ENCODE measurements at regions not wholly inside any gene's neighbourhood (a gene's known extent, or its start where the extent isn't known, plus 50 kb on each side); places are given as distances from the start of the nearest gene placed in this dataset.

DNA sequence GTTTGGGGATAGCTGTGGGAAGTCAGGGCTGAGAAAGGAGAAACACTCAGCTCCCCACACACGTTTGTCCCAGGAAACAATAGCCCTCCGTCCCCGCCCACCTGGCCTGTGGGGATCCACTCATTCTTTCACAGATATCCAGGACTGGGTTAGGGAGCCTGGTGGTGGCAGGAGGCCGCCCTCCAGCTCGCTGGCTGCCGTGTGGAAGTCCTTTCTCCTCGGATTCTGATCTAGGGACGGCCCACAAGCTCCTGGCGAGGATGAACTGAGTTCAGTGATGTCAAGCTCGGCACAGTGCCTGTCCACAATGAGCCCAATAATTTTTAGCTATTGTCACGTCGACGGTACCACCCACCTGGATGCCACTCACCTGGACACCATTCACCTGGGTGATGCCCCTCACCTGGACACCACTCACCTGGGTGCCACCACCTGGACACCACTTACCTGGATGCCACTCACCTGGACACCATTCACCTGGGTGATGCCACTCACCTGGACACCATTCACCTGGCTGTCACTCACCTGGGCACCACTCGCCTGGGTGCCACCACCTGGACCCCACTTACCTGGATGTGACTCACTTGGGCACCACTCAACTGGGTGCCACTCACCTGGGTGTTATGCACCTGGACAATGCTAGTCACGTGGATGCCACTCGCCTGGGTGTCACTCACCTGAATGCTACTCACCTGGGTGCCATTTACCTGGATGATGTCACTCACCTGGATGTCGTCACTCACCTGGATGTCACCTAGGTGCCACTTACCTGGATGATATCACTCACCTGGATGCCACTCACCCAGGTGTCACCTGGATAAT, 172.5 kb upstream of the FOXF1 start:
- no peak for DNase-seq (ENCODE audit: extremely low spot score)
- ChIA-PET POLR2A (no interaction called here), CTCF (interaction anchor here (0.9 to 1.8 kb wide), 2 partner anchors 181 to 182 kb away, joined by 3 to 4 read pairs; no protein-coding TSS in a partner anchor)
- TF ChIP-seq, protein P1, sequence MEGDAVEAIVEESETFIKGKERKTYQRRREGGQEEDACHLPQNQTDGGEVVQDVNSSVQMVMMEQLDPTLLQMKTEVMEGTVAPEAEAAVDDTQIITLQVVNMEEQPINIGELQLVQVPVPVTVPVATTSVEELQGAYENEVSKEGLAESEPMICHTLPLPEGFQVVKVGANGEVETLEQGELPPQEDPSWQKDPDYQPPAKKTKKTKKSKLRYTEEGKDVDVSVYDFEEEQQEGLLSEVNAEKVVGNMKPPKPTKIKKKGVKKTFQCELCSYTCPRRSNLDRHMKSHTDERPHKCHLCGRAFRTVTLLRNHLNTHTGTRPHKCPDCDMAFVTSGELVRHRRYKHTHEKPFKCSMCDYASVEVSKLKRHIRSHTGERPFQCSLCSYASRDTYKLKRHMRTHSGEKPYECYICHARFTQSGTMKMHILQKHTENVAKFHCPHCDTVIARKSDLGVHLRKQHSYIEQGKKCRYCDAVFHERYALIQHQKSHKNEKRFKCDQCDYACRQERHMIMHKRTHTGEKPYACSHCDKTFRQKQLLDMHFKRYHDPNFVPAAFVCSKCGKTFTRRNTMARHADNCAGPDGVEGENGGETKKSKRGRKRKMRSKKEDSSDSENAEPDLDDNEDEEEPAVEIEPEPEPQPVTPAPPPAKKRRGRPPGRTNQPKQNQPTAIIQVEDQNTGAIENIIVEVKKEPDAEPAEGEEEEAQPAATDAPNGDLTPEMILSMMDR (IDR thresholded peaks at IDR 0.05; ENCODE audit: control extremely low read depth, extremely low read depth, low read depth, missing control alignments), result no peak

DNA sequence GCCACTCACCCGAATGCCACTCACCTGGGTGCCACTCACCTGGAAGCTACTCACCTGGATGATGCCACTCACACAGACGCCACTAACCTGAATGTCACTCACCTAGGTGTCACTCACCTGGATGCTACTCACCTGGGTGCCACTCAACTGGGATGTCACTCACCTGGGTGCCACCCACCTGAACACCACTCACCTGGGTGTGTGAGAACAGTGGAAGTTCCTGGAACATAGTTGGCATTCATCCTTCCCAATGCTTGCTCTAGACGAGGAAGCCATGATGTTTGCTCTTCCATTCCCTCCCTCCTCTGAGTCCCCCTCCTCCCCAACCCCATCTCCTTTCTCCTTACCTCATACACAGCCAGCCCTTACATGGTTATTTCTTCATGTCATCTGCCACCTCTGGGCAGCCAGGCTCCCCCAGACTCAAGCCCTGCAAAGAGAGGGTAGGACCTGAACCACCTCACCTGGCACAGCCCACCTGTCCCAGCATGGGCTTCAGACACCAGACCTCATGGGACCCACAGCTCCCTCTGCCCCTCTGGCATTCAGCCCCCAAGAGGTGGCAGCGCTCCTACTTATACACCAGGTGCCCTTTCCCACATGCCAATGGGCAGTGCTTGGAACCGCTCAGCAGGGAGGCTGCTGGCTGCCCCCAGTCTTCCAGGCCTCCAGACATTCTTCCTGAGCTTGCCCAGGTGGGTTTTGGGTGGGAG, 171.8 kb upstream of the FOXF1 start:
- POLR2A ChIA-PET, result no interaction called here
- DNase-seq (ENCODE audit: extremely low spot score), result no peak
- CTCF ChIA-PET, result interaction anchor here (0.9 to 1.8 kb wide), 3 partner anchors 10 to 182 kb away, joined by 3 to 4 read pairs (median 3); no protein-coding TSS in a partner anchor
- TF ChIP-seq, protein P1 (IDR thresholded peaks at IDR 0.05; ENCODE audit: control extremely low read depth, extremely low read depth, low read depth, missing control alignments), result no peak

DNA sequence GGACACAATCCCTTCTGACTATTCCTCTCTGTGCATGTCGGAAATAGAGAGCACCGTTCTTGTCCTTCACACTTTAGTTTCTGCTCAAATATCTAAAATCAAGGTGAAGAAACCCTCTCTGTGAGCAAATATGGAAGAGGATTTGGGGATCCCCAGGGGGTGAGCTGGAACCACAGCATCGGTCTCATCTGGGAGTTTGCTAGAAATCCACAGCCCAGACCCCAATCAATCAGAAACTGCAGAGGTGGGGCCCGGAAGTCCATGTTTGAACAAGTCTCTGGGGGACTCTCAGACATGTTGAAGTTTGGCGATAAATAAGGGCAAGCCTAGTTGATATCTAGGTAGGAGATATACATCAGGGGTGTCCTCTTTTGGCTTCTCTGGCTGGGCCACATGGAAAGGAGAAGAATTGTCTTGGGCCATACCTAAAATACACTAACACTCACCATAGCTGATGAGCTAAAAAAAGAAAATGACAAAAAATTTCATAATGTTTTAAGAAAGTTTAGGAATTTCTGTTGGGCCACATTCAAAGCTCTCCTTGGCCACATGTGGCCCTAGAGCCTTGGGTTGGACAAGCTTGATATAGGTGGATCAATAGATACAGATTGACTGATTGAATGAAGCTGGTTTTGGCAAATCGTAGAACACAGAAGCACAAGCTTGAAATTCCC, 168.0 kb upstream of the FOXF1 start:
- ChIA-PET CTCF (interaction anchor here (1.1 to 2.2 kb wide), 2 partner anchors 10 to 177 kb away, joined by 4 to 19 read pairs; no protein-coding TSS in a partner anchor), POLR2A (no interaction called here)
- TF ChIP-seq, protein P1 (IDR thresholded peaks at IDR 0.05; ENCODE audit: control extremely low read depth, extremely low read depth, low read depth, missing control alignments), result no peak
- no peak for DNase-seq (ENCODE audit: extremely low spot score)

DNA sequence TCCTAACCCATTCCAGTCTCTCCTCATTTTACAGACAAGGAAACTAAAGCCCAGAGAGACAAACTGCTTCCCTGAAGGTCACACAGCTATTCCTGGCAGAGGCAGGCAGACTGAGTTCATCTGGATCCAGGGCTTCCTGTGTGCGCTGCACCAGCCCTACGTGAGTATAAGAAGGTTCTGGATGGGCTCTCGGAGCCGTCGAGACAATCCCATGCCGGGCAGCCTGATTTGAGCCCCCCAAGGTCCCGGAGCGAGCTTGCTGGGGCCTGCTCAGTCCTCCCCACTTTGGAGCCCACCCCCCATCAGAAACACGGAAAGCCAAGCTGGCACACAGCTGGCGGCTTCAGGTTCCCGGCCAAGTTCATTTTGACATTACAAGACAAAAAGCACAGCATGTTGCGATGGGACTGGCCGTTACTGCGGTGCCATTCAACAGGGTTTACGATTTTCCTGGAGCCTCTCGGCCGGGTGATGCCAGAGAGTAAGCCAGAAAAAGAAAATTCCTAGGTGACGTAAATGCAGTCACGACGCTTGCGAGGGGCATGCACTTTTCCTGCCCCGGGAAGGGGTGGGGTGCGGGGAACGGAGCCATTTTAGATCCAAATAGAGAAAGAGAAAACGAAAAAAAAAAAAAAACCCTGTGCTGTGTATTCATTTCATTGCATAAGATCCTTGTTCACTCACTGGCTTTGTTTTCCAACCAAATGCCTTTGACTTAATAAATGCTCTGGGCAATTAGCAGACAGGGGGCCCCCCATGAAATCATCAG, 167.1 kb upstream of the FOXF1 start:
- no peak for DNase-seq (ENCODE audit: extremely low spot score)
- ChIA-PET CTCF (interaction anchor here (1.1 to 2.2 kb wide), 2 partner anchors 9 to 176 kb away, joined by 4 to 19 read pairs; no protein-coding TSS in a partner anchor), POLR2A (no interaction called here)

DNA sequence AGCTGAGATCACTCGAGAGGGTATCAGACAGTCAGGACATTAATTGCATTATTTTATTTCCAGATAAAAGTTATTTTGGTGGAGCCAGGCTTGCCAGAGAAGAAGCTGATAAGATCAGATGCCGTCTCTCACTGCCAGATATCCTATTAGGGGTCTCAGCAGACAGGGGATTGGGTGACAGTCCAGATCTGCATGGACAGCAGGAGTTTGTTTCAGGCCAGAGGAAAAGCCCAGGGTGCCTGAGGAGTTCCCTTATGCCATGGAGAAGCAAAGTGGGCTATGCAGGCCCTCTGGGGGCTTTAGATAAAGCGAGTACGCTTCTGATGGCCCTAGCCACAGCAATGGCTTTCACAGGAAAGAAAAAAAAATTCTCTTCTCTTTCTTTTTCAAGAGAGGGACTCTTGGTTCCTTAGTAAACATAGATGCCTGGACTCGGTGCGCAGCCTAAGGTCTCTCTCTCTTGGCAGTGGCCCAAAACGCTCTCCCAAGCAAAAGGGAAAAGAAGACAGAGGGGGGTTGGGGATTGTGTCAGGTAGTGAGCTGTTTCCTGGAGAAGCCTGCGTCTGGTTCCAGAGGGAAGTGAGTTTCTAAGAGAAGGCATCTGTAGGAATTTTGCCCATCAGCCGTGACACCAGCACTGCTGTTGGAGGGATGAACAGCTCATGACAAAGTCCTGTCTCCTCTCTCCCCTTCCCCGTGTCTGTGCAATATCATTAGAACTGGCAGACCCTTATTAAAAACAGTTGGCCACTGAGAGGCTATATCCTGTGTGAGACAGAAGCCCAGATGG, 166.3 kb upstream of the FOXF1 start:
- DNase-seq (ENCODE audit: extremely low spot score), result no peak
- ChIA-PET POLR2A (no interaction called here), CTCF (interaction anchor here (1.2 kb wide), 1 partner anchor 174 kb away, joined by 3 read pairs; no protein-coding TSS in a partner anchor)
- TF ChIP-seq, protein P1 (IDR thresholded peaks at IDR 0.05; ENCODE audit: control extremely low read depth, extremely low read depth, low read depth, missing control alignments), result no peak

More for the DNA sequence above, 167.1 kb upstream of the FOXF1 start:
- TF ChIP-seq, protein P1 (IDR thresholded peaks at IDR 0.05; ENCODE audit: control extremely low read depth, extremely low read depth, low read depth, missing control alignments), result no peak
